A549 (cell line): ENCODE measurements at regions not wholly inside any gene's neighbourhood (a gene's known extent, or its start where the extent isn't known, plus 50 kb on each side); places are given as distances from the start of the nearest gene placed in this dataset.

Experiments used
- ATAC-seq, 2 experiments: fragments of 200-7000 bp in 1 of 2; fragments of >200 bp in 1 of 2; cut with Nextera tagmentation in 1 of 2; cut with Tn5 transposase in 1 of 2; 3 replicates each; pipeline versions ENCODE4 v1.8.0 to v1.9.1; 2018 to 2020; ENCODE audit warnings: mild to moderate bottlenecking in 1 of 2, moderate library complexity in 1 of 2
- CTCF ChIA-PET: fragments of 300-600 bp; sonication (Branson Sonifier 250); formaldehyde crosslinking; extraction: SDS; loops from one replicate; lab custom pipeline; 2021; ENCODE audit warnings: antibody characterized with exemption, inconsistent platforms; lab: Yijun Ruan, JAX
- POLR2A ChIA-PET: fragments of 350-600 bp; formaldehyde crosslinking; extraction: SDS; loops from one replicate; lab custom pipeline; 2021; ENCODE audit warnings: antibody characterized with exemption, inconsistent platforms; lab: Yijun Ruan, JAX
- DNase-seq, 2 experiments: peaks; one replicate each; pipeline versions ENCODE4 v3.0.0 to v3.0.0-alpha.2; 2011 to 2016; ENCODE audit warnings: low read depth in 1 of 2, low spot score in 1 of 2
- FAIRE-seq: peaks from 2 replicates; lab custom pipeline; 2011; peaks lifted over from hg19 to GRCh38; lab: Jason Lieb, UNC
- H3K27ac ChIP-seq, 2 experiments: fragments of >200 bp; sonication (Bioruptor Twin); formaldehyde crosslinking; 3 replicates each; pipeline ENCODE4 v1.5.1; 2016 to 2017
- H3K4me1 ChIP-seq: fragments of >200 bp; sonication (Bioruptor Twin); formaldehyde crosslinking; 3 replicates; pipeline ENCODE4 v1.6.1; 2016
- H3K4me2 ChIP-seq: fragments of >200 bp; sonication (Bioruptor Twin); formaldehyde crosslinking; 3 replicates; pipeline ENCODE4 v1.6.1; 2016
- H3K4me3 ChIP-seq: fragments of >200 bp; sonication (Bioruptor Twin); formaldehyde crosslinking; 3 replicates; pipeline ENCODE4 v1.5.1; 2016
- H3K9me3 ChIP-seq: fragments of >200 bp; sonication (Bioruptor Twin); formaldehyde crosslinking; 3 replicates; pipeline ENCODE4 v1.6.1; 2016
- BCL3 ChIP-seq: fragments of >200 bp; sonication (Bioruptor Twin); formaldehyde crosslinking; IDR thresholded peaks from 3 replicates; pipeline ENCODE4 v1.6.1; 2016
- BHLHE40 ChIP-seq: IDR thresholded peaks from 2 replicates; pipeline ENCODE4 v1.6.1; 2012; ENCODE audit warnings: low read depth, low read length, inconsistent platforms
- CBX8 ChIP-seq: fragments of 200-600 bp; sonication (generic); IDR thresholded peaks from 2 replicates; pipeline ENCODE4 v1.6.1; 2016
- CEBPB ChIP-seq, 2 experiments: fragments of >200 bp in 1 of 2; sonication (Bioruptor Twin) in 1 of 2; formaldehyde crosslinking in 1 of 2; IDR thresholded peaks; 2 replicates each; pipeline ENCODE4 v1.6.1; 2012 to 2016
- CHD2 ChIP-seq: fragments of 150-350 bp; IDR thresholded peaks from 2 replicates; pipeline ENCODE4 v1.6.1; 2014; ENCODE audit warnings: low read length; ENCODE audit not compliant: partially characterized antibody
- CTCF ChIP-seq: fragments of >200 bp; sonication (Bioruptor Twin); formaldehyde crosslinking; IDR thresholded peaks from 3 replicates; pipeline ENCODE4 v1.5.1; 2016
- E2F6 ChIP-seq: IDR thresholded peaks from 2 replicates; pipeline ENCODE4 v1.6.1; 2012; ENCODE audit warnings: low read depth, borderline replicate concordance
- EHF ChIP-seq: fragments of 250-450 bp; sonication (Bioruptor Pico); IDR thresholded peaks from 2 replicates; pipeline ENCODE4 v1.5.0; 2020; ENCODE audit warnings: mild to moderate bottlenecking
- EHMT2 ChIP-seq: fragments of 200-600 bp; sonication (generic); IDR thresholded peaks from 2 replicates; pipeline ENCODE4 v1.6.1; 2016; ENCODE audit warnings: antibody characterized with exemption, low read depth, mild to moderate bottlenecking, moderate library complexity
- ELK1 ChIP-seq: fragments of 150-350 bp; IDR thresholded peaks from 2 replicates; pipeline ENCODE4 v1.6.1; 2014; ENCODE audit warnings: low read depth, mild to moderate bottlenecking, low read length
- EP300 ChIP-seq, 2 experiments: fragments of >200 bp; sonication (Bioruptor Twin); formaldehyde crosslinking; IDR thresholded peaks; 2 replicates in 1 of 2; 3 replicates in 1 of 2; pipeline ENCODE4 v1.6.1; 2016 to 2017
- FOSB ChIP-seq: fragments of 250-450 bp; sonication (Bioruptor Pico); IDR thresholded peaks from 2 replicates; pipeline ENCODE4 v1.5.0; 2020; ENCODE audit warnings: mild to moderate bottlenecking, moderate library complexity
- GATA3 ChIP-seq: IDR thresholded peaks from 2 replicates; pipeline ENCODE4 v1.6.1; 2012; ENCODE audit warnings: borderline replicate concordance
- HES2 ChIP-seq: fragments of >200 bp; sonication (Bioruptor Twin); formaldehyde crosslinking; IDR thresholded peaks from 2 replicates; pipeline ENCODE4 v1.6.1; 2016
- HOXB5 ChIP-seq: fragments of 250-450 bp; sonication (Bioruptor Pico); IDR thresholded peaks from 2 replicates; pipeline ENCODE4 v1.5.0; 2020; ENCODE audit warnings: mild to moderate bottlenecking, moderate library complexity
- JUN ChIP-seq, 2 experiments: fragments of >200 bp; sonication (Bioruptor Twin); formaldehyde crosslinking; IDR thresholded peaks; 2 replicates in 1 of 2; 3 replicates in 1 of 2; pipeline ENCODE4 v1.6.1; 2016 to 2017
- MAFK ChIP-seq: fragments of 450-650 bp; IDR thresholded peaks from 2 replicates; pipeline ENCODE4 v1.6.1; 2014; ENCODE audit not compliant: partially characterized antibody
- MAX ChIP-seq: IDR thresholded peaks from 2 replicates; pipeline ENCODE4 v1.6.1; 2012
- MAZ ChIP-seq: fragments of 150-350 bp; IDR thresholded peaks from 2 replicates; pipeline ENCODE4 v1.6.1; 2014; ENCODE audit warnings: antibody characterized with exemption, low read depth, low read length, borderline replicate concordance
- MYC ChIP-seq: IDR thresholded peaks from 2 replicates; pipeline ENCODE4 v1.6.1; 2012; ENCODE audit warnings: mild to moderate bottlenecking, inconsistent platforms, low read length, improper control_type of control experiment, borderline replicate concordance
- NFE2L2 ChIP-seq: fragments of 150-350 bp; conservative IDR thresholded peaks from 2 replicates; pipeline ENCODE4 v1.6.1; 2014; ENCODE audit warnings: low read length
- PHF8 ChIP-seq: fragments of 200-600 bp; sonication (generic); IDR thresholded peaks from 2 replicates; pipeline ENCODE4 v1.6.1; 2016; ENCODE audit warnings: low read depth, mild to moderate bottlenecking, antibody characterized with exemption, moderate library complexity, borderline replicate concordance
- RAD21 ChIP-seq, 2 experiments: fragments of >200 bp in 1 of 2; sonication (Bioruptor Twin) in 1 of 2; formaldehyde crosslinking in 1 of 2; IDR thresholded peaks in 1 of 2; conservative IDR thresholded peaks in 1 of 2; 2 replicates in 1 of 2; 3 replicates in 1 of 2; pipeline ENCODE4 v1.6.1; 2012 to 2018; ENCODE audit warnings: inconsistent platforms in 1 of 2
- REST ChIP-seq: fragments of 200-600 bp; sonication (generic); IDR thresholded peaks from 2 replicates; pipeline ENCODE4 v1.6.1; 2016; ENCODE audit warnings: antibody characterized with exemption, mild to moderate bottlenecking, moderate library complexity
- SMC3 ChIP-seq: fragments of >200 bp; sonication (Bioruptor Twin); formaldehyde crosslinking; IDR thresholded peaks from 3 replicates; pipeline ENCODE4 v1.6.1; 2018; ENCODE audit warnings: inconsistent platforms
- SREBF2 ChIP-seq: fragments of 450-650 bp; IDR thresholded peaks from 2 replicates; pipeline ENCODE4 v1.6.1; 2014; ENCODE audit warnings: mild to moderate bottlenecking, moderate library complexity
- TP53 ChIP-seq: fragments of 250-450 bp; sonication (Bioruptor Pico); IDR thresholded peaks from 2 replicates; pipeline ENCODE4 v1.5.0; 2021; ENCODE audit warnings: mild to moderate bottlenecking, moderate library complexity
- ZC3H11A ChIP-seq: fragments of 450-650 bp; IDR thresholded peaks from 2 replicates; pipeline ENCODE4 v1.6.1; 2014; ENCODE audit warnings: antibody characterized with exemption, mild to moderate bottlenecking
- WGBS: methylation state at CpG from one replicate; pipeline ENCODE4 v1.1.6; 2017; ENCODE audit errors: missing lambda C conversion rate; 5-methylcytosine and 5-hydroxymethylcytosine counted together

GRCh38 chr21:15333951-15334350 is 269.2 kb upstream of the NRIP1 start:
- ChIA-PET POLR2A (no interaction called here), CTCF (no interaction called here)
- no peak for FAIRE-seq
- Histone ChIP-seq H3K4me3 (no peak overlapping the region), H3K4me1 (no peaks in the 10 kb centered on the region), H3K4me2 (no peak overlapping the region), H3K9me3 (no peaks in the 10 kb centered on the region), H3K27ac (no peak overlapping the region)
- no peak for DNase-seq
- no peak for TF ChIP-seq BCL3
- no peak for TF ChIP-seq TP53 (CRISPR knock-in tag)
- TF ChIP-seq EP300 (IDR thresholded peaks at IDR 0.05): no peak
- TF ChIP-seq HES2: no peak
- TF ChIP-seq EHF (CRISPR knock-in tag): no peak
- TF ChIP-seq PHF8: no peak
- TF ChIP-seq CEBPB (IDR thresholded peaks at IDR 0.05): no peak
- no peak for TF ChIP-seq RAD21 (conservative IDR thresholded peaks at IDR 0.05 in 1 of 2, IDR thresholded peaks at IDR 0.05 in 1 of 2)
- no peak for TF ChIP-seq CBX8
- no peak for TF ChIP-seq MAX
- TF ChIP-seq CHD2: no peak
- TF ChIP-seq E2F6: no peak
- no peak for TF ChIP-seq ELK1
- TF ChIP-seq SREBF2: no peak
- TF ChIP-seq ZC3H11A: no peak
- TF ChIP-seq MYC: no peak
- TF ChIP-seq EHMT2: no peak
- TF ChIP-seq MAFK: no peak
- TF ChIP-seq JUN (IDR thresholded peaks at IDR 0.05): no peak
- TF ChIP-seq HOXB5 (CRISPR knock-in tag): no peak
- no peak for ATAC-seq
- 94% methylated on average over 2 of the region's 2 CpGs for WGBS

GRCh38 chr21:15343066-15343465 is 278.3 kb upstream of the NRIP1 start:
- Histone ChIP-seq H3K27ac (peak overlapping the region in 1 of 2 experiments; percentile 3; a peak in 1 of 6 replicates), H3K4me2 (no peak overlapping the region), H3K9me3 (no peaks in the 10 kb centered on the region), H3K4me3 (no peak overlapping the region), H3K4me1 (no peaks in the 10 kb centered on the region)
- DNase-seq (peak in 1 of 2 experiments; percentile 9), FAIRE-seq (no peak), ATAC-seq (no peak)
- POLR2A ChIA-PET: no interaction called here
- CTCF ChIA-PET: no interaction called here
- WGBS: 40% methylated on average over 1 of the region's 1 CpG
- no peak for TF ChIP-seq GATA3
- TF ChIP-seq MAFK: peak; percentile 92
- TF ChIP-seq NFE2L2: peak; percentile 87

- no peak overlapping the region for H3K4me3 ChIP-seq
- no peaks in the 10 kb centered on the region for H3K9me3 ChIP-seq
- no peak overlapping the region for H3K27ac ChIP-seq
- WGBS: 92% methylated on average over 7 of the region's 7 CpGs
- no peak overlapping the region for H3K4me2 ChIP-seq
- FAIRE-seq (no peak), ATAC-seq (no peak), DNase-seq (no peak)
- no peaks in the 10 kb centered on the region for H3K4me1 ChIP-seq
- CTCF ChIA-PET: no interaction called here
- POLR2A ChIA-PET: no interaction called here
- no peak for TF ChIP-seq BHLHE40
- no peak for TF ChIP-seq REST
- no peak for TF ChIP-seq FOSB
- no peak for TF ChIP-seq MAZ
- no peak for TF ChIP-seq TP53 (CRISPR knock-in tag)
- TF ChIP-seq CTCF: no peak
- no peak for TF ChIP-seq SMC3
- TF ChIP-seq MAX: no peak
Measured at GRCh38 chr21:15352009-15352408, 287.2 kb upstream of the NRIP1 start.
